ENCODE measurements at regions not wholly inside any gene's neighbourhood (a gene's known extent, or its start where the extent isn't known, plus 50 kb on each side); places are given as distances from the start of the nearest gene placed in this dataset.
"Not testable (repeated sequence)": the region's sequence is repeated elsewhere in the genome, so short reads cannot be mapped to it uniquely, and the experiment has no call there.

GRCh38 chrX:46117234-46117633, 428.0 kb downstream of the ZNF674 start:
- BruUV-seq (replicated peaks), result no TSS peak
- Histone ChIP-seq H3K4me1 (ENCODE audit: control insufficient read depth, insufficient read depth, low read length) (no peaks in the 10 kb centered on the region), H3K27ac (ENCODE audit: low read length) (no peak overlapping the region), H3K27me3 (ENCODE audit: control insufficient read depth, insufficient read depth, low read length) (no peaks in the 10 kb centered on the region), H3K9me3 (ENCODE audit: control insufficient read depth, insufficient read depth, low read depth, low read length) (no peaks in the 10 kb centered on the region), H3K4me3 (ENCODE audit: low read depth in 2 of 2, low read length in 2 of 2) (no peak overlapping the region), H3K36me3 (ENCODE audit: control insufficient read depth, insufficient read depth, low read length) (no peaks in the 10 kb centered on the region)
- ATAC-seq, result no peak
- ChIA-PET POLR2A (no interaction called here), CTCF (no interaction called here)
- intact Hi-C loops (cut with micrococcal nuclease; ENCODE audit: unreplicated experiment) (no loop called here), in situ Hi-C loops (cut with HindIII; ENCODE audit: low pct_unique_long_range_greater_than_20kb, low sequenced_read_pairs) (no loop called here)
- TF ChIP-seq TCF7L2 (IDR thresholded peaks at IDR 0.05; ENCODE audit: low read depth, low read length) (no peak), POLR2AphosphoS5 (IDR thresholded peaks at IDR 0.05; ENCODE audit: low read depth, low read length) (no peak), SIN3A (IDR thresholded peaks at IDR 0.05; ENCODE audit: borderline replicate concordance, insufficient read depth, low read depth, low read length) (no peak)
- TF ChIP-seq, protein P1, sequence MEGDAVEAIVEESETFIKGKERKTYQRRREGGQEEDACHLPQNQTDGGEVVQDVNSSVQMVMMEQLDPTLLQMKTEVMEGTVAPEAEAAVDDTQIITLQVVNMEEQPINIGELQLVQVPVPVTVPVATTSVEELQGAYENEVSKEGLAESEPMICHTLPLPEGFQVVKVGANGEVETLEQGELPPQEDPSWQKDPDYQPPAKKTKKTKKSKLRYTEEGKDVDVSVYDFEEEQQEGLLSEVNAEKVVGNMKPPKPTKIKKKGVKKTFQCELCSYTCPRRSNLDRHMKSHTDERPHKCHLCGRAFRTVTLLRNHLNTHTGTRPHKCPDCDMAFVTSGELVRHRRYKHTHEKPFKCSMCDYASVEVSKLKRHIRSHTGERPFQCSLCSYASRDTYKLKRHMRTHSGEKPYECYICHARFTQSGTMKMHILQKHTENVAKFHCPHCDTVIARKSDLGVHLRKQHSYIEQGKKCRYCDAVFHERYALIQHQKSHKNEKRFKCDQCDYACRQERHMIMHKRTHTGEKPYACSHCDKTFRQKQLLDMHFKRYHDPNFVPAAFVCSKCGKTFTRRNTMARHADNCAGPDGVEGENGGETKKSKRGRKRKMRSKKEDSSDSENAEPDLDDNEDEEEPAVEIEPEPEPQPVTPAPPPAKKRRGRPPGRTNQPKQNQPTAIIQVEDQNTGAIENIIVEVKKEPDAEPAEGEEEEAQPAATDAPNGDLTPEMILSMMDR (IDR thresholded peaks at IDR 0.05), result no peak
- TF ChIP-seq, protein P2, sequence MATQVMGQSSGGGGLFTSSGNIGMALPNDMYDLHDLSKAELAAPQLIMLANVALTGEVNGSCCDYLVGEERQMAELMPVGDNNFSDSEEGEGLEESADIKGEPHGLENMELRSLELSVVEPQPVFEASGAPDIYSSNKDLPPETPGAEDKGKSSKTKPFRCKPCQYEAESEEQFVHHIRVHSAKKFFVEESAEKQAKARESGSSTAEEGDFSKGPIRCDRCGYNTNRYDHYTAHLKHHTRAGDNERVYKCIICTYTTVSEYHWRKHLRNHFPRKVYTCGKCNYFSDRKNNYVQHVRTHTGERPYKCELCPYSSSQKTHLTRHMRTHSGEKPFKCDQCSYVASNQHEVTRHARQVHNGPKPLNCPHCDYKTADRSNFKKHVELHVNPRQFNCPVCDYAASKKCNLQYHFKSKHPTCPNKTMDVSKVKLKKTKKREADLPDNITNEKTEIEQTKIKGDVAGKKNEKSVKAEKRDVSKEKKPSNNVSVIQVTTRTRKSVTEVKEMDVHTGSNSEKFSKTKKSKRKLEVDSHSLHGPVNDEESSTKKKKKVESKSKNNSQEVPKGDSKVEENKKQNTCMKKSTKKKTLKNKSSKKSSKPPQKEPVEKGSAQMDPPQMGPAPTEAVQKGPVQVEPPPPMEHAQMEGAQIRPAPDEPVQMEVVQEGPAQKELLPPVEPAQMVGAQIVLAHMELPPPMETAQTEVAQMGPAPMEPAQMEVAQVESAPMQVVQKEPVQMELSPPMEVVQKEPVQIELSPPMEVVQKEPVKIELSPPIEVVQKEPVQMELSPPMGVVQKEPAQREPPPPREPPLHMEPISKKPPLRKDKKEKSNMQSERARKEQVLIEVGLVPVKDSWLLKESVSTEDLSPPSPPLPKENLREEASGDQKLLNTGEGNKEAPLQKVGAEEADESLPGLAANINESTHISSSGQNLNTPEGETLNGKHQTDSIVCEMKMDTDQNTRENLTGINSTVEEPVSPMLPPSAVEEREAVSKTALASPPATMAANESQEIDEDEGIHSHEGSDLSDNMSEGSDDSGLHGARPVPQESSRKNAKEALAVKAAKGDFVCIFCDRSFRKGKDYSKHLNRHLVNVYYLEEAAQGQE (IDR thresholded peaks at IDR 0.05; ENCODE audit: insufficient read depth in 1 of 2, low read depth in 2 of 2, low read length in 1 of 2), result no peak
- DNase-seq (ENCODE audit: low read depth, low spot score), result no peak

- BruUV-seq (replicated peaks); H3K27ac ChIP-seq (ENCODE audit: low read length); POLR2A ChIA-PET; H3K27me3 ChIP-seq (ENCODE audit: control insufficient read depth, insufficient read depth, low read length); in situ Hi-C loops (cut with HindIII; ENCODE audit: low pct_unique_long_range_greater_than_20kb, low sequenced_read_pairs); intact Hi-C loops (cut with micrococcal nuclease; ENCODE audit: unreplicated experiment); ATAC-seq; H3K4me1 ChIP-seq (ENCODE audit: control insufficient read depth, insufficient read depth, low read length); H3K4me3 ChIP-seq (ENCODE audit: low read depth in 2 of 2, low read length in 2 of 2); H3K9me3 ChIP-seq (ENCODE audit: control insufficient read depth, insufficient read depth, low read depth, low read length); DNase-seq (ENCODE audit: low read depth, low spot score); CTCF ChIA-PET; H3K36me3 ChIP-seq (ENCODE audit: control insufficient read depth, insufficient read depth, low read length): not testable (repeated sequence)
Measured at GRCh38 chrX:46087310-46087709, 457.9 kb downstream of the ZNF674 start.

DNA sequence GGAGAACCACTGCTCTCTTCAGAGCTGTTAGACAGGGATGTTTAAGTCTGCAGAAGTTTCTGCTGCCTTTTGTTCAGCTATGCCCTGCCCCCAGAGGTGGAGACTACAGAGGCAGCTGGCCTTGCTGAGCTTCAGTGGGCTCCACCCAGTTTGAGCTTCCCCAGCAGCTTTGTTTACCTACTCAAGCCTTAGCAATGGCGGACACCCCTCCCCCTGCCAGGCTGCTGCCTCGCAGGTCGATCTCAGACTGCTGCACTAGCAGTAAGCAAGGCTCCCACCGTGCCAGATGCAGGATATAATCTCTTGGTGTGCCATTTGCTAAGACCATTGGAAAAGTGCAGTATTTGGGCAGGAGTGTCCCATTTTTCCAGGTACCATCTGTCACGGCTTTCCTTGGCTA, 465.1 kb downstream of the ZNF674 start:
- not testable (repeated sequence) for BruUV-seq (replicated peaks)

More for the DNA sequence above, 465.1 kb downstream of the ZNF674 start:
- CTCF ChIA-PET; ATAC-seq; H3K27me3 ChIP-seq (ENCODE audit: control insufficient read depth, insufficient read depth, low read length); H3K9me3 ChIP-seq (ENCODE audit: control insufficient read depth, insufficient read depth, low read depth, low read length); intact Hi-C loops (cut with micrococcal nuclease; ENCODE audit: unreplicated experiment); in situ Hi-C loops (cut with HindIII; ENCODE audit: low pct_unique_long_range_greater_than_20kb, low sequenced_read_pairs); H3K4me1 ChIP-seq (ENCODE audit: control insufficient read depth, insufficient read depth, low read length); H3K36me3 ChIP-seq (ENCODE audit: control insufficient read depth, insufficient read depth, low read length); POLR2A ChIA-PET; H3K4me3 ChIP-seq (ENCODE audit: low read depth in 2 of 2, low read length in 2 of 2); DNase-seq (ENCODE audit: low read depth, low spot score); H3K27ac ChIP-seq (ENCODE audit: low read length): not testable (repeated sequence)

Measured in Panc1 (cell line).